Fibroblast of pulmonary artery (primary cell): ENCODE measurements at regions not wholly inside any gene's neighbourhood (a gene's known extent, or its start where the extent isn't known, plus 50 kb on each side); places are given as distances from the start of the nearest gene placed in this dataset.
A peak's percentile ranks its signal among the peaks of the same experiment; 100 is the strongest.

ENCODE experiments used
- DNase-seq: peaks from one replicate; pipeline ENCODE4 v3.0.0-alpha.2; 2010; ENCODE audit warnings: low read depth
- H3K4me3 ChIP-seq: replicated peaks from 2 replicates; pipeline ENCODE4 v1.5.1; 2011; ENCODE audit warnings: low read depth, mild to moderate bottlenecking, control low read depth, low read length, moderate library complexity
- CTCF ChIP-seq: IDR thresholded peaks from 2 replicates; pipeline ENCODE4 v1.5.1; 2011; ENCODE audit warnings: mild to moderate bottlenecking, control low read depth, low read length, inconsistent platforms; ENCODE audit errors: missing control alignments

- no peak overlapping the region for H3K4me3 ChIP-seq
- no peak for TF ChIP-seq CTCF
- no peak for DNase-seq
These were observed 254.6 kb downstream of the EPHA7 start for GRCh38 chr6:93164781-93165180.

GRCh38 chr6:93163146-93163545, 256.2 kb downstream of the EPHA7 start:
- DNase-seq = no peak
- H3K4me3 ChIP-seq = no peak overlapping the region
- TF ChIP-seq CTCF = no peak

- TF ChIP-seq CTCF = no peak
- H3K4me3 ChIP-seq = no peak overlapping the region
- no peak for DNase-seq
These were observed 279.8 kb downstream of the EPHA7 start for GRCh38 chr6:93139408-93140081.

GRCh38 chr6:93136111-93136510, 283.2 kb downstream of the EPHA7 start:
- DNase-seq = no peak
- TF ChIP-seq CTCF = no peak
- H3K4me3 ChIP-seq = no peak overlapping the region

- peak; percentile 48 for DNase-seq
- TF ChIP-seq CTCF = no peak
- H3K4me3 ChIP-seq = no peak overlapping the region
These were observed 295.2 kb downstream of the EPHA7 start for GRCh38 chr6:93124006-93124632.

- TF ChIP-seq CTCF = no peak
- DNase-seq = no peak
- H3K4me3 ChIP-seq = no peak overlapping the region
These were observed 295.8 kb downstream of the EPHA7 start for GRCh38 chr6:93123585-93123984.
